ENCODE measurements at regions not wholly inside any gene's neighbourhood (a gene's known extent, or its start where the extent isn't known, plus 50 kb on each side); places are given as distances from the start of the nearest gene placed in this dataset.

- Histone ChIP-seq H3K27me3 (no peaks in the 10 kb centered on the region), H3K4me3 (no peak overlapping the region), H3K27ac (peak overlapping the region; percentile 48), H3K9me3 (no peaks in the 10 kb centered on the region), H3K4me1 (peaks cover 71% of the 10 kb centered on the region), H3K36me3 (no peaks in the 10 kb centered on the region)
- TF ChIP-seq EP300 (IDR thresholded peaks at IDR 0.05) = no peak
- no peak for TF ChIP-seq POLR2AphosphoS5 (IDR thresholded peaks at IDR 0.05)
- TF ChIP-seq CTCF (IDR thresholded peaks at IDR 0.05) = no peak
- TF ChIP-seq POLR2A (IDR thresholded peaks at IDR 0.05) = no peak
- no peak for DNase-seq (ENCODE audit: low spot score in 2 of 2)
- 51% methylated on average over 4 of the region's 4 CpGs for WGBS
These were observed 162.3 kb upstream of the CAMK1G start for GRCh38 chr1:209421186-209421585.

- Histone ChIP-seq H3K27me3 (no peaks in the 10 kb centered on the region), H3K4me1 (peaks cover 64% of the 10 kb centered on the region), H3K9me3 (no peaks in the 10 kb centered on the region), H3K36me3 (no peaks in the 10 kb centered on the region), H3K4me3 (no peak overlapping the region), H3K27ac (peak overlapping the region; percentile 48)
- DNase-seq (ENCODE audit: low spot score in 2 of 2) = no peak
- WGBS = 48% methylated on average over 5 of the region's 5 CpGs
- TF ChIP-seq POLR2A (IDR thresholded peaks at IDR 0.05) = no peak
- no peak for TF ChIP-seq CTCF (IDR thresholded peaks at IDR 0.05)
- TF ChIP-seq POLR2AphosphoS5 (IDR thresholded peaks at IDR 0.05) = no peak
- TF ChIP-seq EP300 (IDR thresholded peaks at IDR 0.05) = no peak
These were observed 161.4 kb upstream of the CAMK1G start for GRCh38 chr1:209421978-209422680.

- H3K36me3 ChIP-seq = no peaks in the 10 kb centered on the region
- no peak overlapping the region for H3K27ac ChIP-seq
- no peak for DNase-seq (ENCODE audit: low spot score in 2 of 2)
- WGBS = 88% methylated on average over 5 of the region's 5 CpGs
- no peaks in the 10 kb centered on the region for H3K27me3 ChIP-seq
- TF ChIP-seq EP300 (IDR thresholded peaks at IDR 0.05) = no peak
- no peak for TF ChIP-seq CTCF (IDR thresholded peaks at IDR 0.05)
- no peak for TF ChIP-seq POLR2AphosphoS5 (IDR thresholded peaks at IDR 0.05)
- no peak for TF ChIP-seq POLR2A (IDR thresholded peaks at IDR 0.05)
- H3K9me3 ChIP-seq = no peaks in the 10 kb centered on the region
- H3K4me1 ChIP-seq = peaks cover 30% of the 10 kb centered on the region
- H3K4me3 ChIP-seq = no peak overlapping the region
These were observed 157.6 kb upstream of the CAMK1G start for GRCh38 chr1:209425959-209426358.

- peak overlapping the region; percentile 81 for H3K27ac ChIP-seq
- no peak for DNase-seq (ENCODE audit: low spot score in 2 of 2)
- peaks cover 23% of the 10 kb centered on the region for H3K4me1 ChIP-seq
- WGBS = 43% methylated on average over 7 of the region's 7 CpGs
- H3K36me3 ChIP-seq = no peaks in the 10 kb centered on the region
- H3K27me3 ChIP-seq = no peaks in the 10 kb centered on the region
- TF ChIP-seq EP300 (IDR thresholded peaks at IDR 0.05) (no peak), CTCF (IDR thresholded peaks at IDR 0.05) (no peak), POLR2A (IDR thresholded peaks at IDR 0.05) (no peak), POLR2AphosphoS5 (IDR thresholded peaks at IDR 0.05) (no peak)
- H3K4me3 ChIP-seq = peak overlapping the region; percentile 44
- H3K9me3 ChIP-seq = no peaks in the 10 kb centered on the region
These were observed 156.2 kb upstream of the CAMK1G start for GRCh38 chr1:209427277-209427676.

DNA sequence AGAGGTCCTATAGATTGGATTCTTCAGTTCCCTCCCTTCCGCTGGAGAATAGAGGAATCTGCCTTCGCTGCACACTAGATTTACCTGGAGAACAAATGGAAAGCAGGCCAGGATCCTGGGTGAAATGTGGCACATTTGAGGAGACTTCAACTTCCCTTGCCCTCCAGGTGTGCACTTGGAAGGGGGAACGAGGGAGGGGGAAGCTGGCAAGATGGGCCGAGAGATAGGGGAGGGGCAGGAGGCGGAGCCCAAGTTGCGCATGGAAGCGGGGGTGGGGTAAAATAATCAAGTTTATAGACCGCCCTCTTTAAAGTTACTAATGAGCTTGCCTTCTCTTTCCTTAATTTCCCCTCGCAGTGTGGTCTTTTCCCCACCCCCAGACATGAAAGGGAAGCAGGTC is 155.7 kb upstream of the CAMK1G start:
- Histone ChIP-seq H3K27me3 (no peaks in the 10 kb centered on the region), H3K4me1 (peaks cover 23% of the 10 kb centered on the region), H3K4me3 (peak overlapping the region; percentile 44), H3K36me3 (no peaks in the 10 kb centered on the region), H3K27ac (peak overlapping the region; percentile 81), H3K9me3 (no peaks in the 10 kb centered on the region)
- 39% methylated on average over 9 of the region's 9 CpGs for WGBS
- no peak for DNase-seq (ENCODE audit: low spot score in 2 of 2)
- TF ChIP-seq POLR2AphosphoS5 (IDR thresholded peaks at IDR 0.05) (no peak), EP300 (IDR thresholded peaks at IDR 0.05) (no peak), CTCF (IDR thresholded peaks at IDR 0.05) (no peak), POLR2A (IDR thresholded peaks at IDR 0.05) (no peak)
